WTC11 (cell line): ENCODE measurements at regions not wholly inside any gene's neighbourhood (a gene's known extent, or its start where the extent isn't known, plus 50 kb on each side); places are given as distances from the start of the nearest gene placed in this dataset.

Experiments
- CREM ChIP-seq: sonication (generic); formaldehyde crosslinking; IDR thresholded peaks from 2 replicates; pipeline ENCODE4 v1.8.1; 2022; ENCODE audit warnings: mild to moderate bottlenecking, missing genetic modification reagents, moderate library complexity
- ESRRA ChIP-seq: sonication (generic); formaldehyde crosslinking; IDR thresholded peaks from 2 replicates; pipeline ENCODE4 v1.8.1; 2022; ENCODE audit warnings: mild to moderate bottlenecking, missing genetic modification reagents, borderline replicate concordance
- ETV6 ChIP-seq: sonication (generic); formaldehyde crosslinking; IDR thresholded peaks from 2 replicates; pipeline ENCODE4 v1.8.1; 2022; ENCODE audit warnings: mild to moderate bottlenecking, missing genetic modification reagents
- FOXP1 ChIP-seq: sonication (generic); formaldehyde crosslinking; IDR thresholded peaks from 2 replicates; pipeline ENCODE4 v1.8.0; 2022; ENCODE audit warnings: missing genetic modification reagents, mild to moderate bottlenecking, moderate library complexity, borderline replicate concordance
- GRHL2 ChIP-seq: fragments of 250-450 bp; sonication (Bioruptor Pico); IDR thresholded peaks from 2 replicates; pipeline ENCODE4 v1.8.0; 2022; ENCODE audit warnings: mild to moderate bottlenecking, moderate library complexity; ENCODE audit not compliant: insufficient replicate concordance, severe bottlenecking
- NFE2L1 ChIP-seq: sonication (generic); formaldehyde crosslinking; IDR thresholded peaks from 2 replicates; pipeline ENCODE4 v1.8.1; 2023; ENCODE audit warnings: missing genetic modification reagents
- NFYB ChIP-seq: sonication (generic); formaldehyde crosslinking; conservative IDR thresholded peaks from 2 replicates; pipeline ENCODE4 v1.8.0; 2022; ENCODE audit warnings: low read depth, missing genetic modification reagents
- ZNF138 ChIP-seq: sonication (generic); formaldehyde crosslinking; conservative IDR thresholded peaks from 2 replicates; pipeline ENCODE4 v1.8.1; 2022; ENCODE audit warnings: mild to moderate bottlenecking, moderate library complexity, missing genetic modification reagents
- ZNF232 ChIP-seq: sonication (generic); formaldehyde crosslinking; IDR thresholded peaks from 2 replicates; pipeline ENCODE4 v1.8.0; 2022; ENCODE audit warnings: mild to moderate bottlenecking, missing genetic modification reagents
- ZNF263 ChIP-seq: sonication (generic); formaldehyde crosslinking; IDR thresholded peaks from 2 replicates; pipeline ENCODE4 v1.8.1; 2022; ENCODE audit warnings: low read depth, mild to moderate bottlenecking, moderate library complexity, missing genetic modification reagents
- TF ChIP-seq, protein P1 (sequence below): fragments of 200-600 bp; IDR thresholded peaks from 2 replicates; pipeline ENCODE4 v1.8.0; 2022; ENCODE audit warnings: antibody characterized with exemption
- TF ChIP-seq, protein P2 (sequence below): sonication (generic); formaldehyde crosslinking; IDR thresholded peaks from 2 replicates; pipeline ENCODE4 v1.8.1; 2023; ENCODE audit warnings: mild to moderate bottlenecking, missing genetic modification reagents, moderate library complexity
- TF ChIP-seq, protein P3 (sequence below): sonication (generic); formaldehyde crosslinking; IDR thresholded peaks from 2 replicates; pipeline ENCODE4 v1.8.0; 2022; ENCODE audit warnings: mild to moderate bottlenecking, missing genetic modification reagents

DNA sequence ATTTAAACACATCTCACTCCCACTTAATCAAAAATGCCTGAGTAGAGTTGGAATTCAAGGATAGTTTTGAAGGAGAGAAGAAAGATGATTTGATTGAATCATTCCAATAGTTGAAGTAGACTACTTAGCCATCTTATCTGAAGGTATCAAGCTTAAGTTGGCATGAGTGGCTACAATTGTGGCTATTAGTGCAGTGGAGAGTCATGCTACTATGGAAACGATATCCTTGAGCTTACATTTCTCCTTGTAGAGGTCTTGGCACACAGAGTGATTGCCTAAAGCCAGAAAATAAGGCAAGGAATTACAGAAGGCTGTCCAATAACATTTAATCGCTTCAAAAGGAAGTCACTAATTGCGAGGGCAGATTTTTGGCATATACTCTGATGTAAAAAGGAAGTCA lies 1022.7 kb downstream of the IGSF11 start:
- TF ChIP-seq, protein P1, sequence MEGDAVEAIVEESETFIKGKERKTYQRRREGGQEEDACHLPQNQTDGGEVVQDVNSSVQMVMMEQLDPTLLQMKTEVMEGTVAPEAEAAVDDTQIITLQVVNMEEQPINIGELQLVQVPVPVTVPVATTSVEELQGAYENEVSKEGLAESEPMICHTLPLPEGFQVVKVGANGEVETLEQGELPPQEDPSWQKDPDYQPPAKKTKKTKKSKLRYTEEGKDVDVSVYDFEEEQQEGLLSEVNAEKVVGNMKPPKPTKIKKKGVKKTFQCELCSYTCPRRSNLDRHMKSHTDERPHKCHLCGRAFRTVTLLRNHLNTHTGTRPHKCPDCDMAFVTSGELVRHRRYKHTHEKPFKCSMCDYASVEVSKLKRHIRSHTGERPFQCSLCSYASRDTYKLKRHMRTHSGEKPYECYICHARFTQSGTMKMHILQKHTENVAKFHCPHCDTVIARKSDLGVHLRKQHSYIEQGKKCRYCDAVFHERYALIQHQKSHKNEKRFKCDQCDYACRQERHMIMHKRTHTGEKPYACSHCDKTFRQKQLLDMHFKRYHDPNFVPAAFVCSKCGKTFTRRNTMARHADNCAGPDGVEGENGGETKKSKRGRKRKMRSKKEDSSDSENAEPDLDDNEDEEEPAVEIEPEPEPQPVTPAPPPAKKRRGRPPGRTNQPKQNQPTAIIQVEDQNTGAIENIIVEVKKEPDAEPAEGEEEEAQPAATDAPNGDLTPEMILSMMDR: no peak
- TF ChIP-seq, protein P2, sequence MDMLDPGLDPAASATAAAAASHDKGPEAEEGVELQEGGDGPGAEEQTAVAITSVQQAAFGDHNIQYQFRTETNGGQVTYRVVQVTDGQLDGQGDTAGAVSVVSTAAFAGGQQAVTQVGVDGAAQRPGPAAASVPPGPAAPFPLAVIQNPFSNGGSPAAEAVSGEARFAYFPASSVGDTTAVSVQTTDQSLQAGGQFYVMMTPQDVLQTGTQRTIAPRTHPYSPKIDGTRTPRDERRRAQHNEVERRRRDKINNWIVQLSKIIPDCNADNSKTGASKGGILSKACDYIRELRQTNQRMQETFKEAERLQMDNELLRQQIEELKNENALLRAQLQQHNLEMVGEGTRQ (CRISPR knock-in tag): no peak
- no peak for TF ChIP-seq ETV6 (CRISPR knock-in tag)
- TF ChIP-seq ZNF263 (CRISPR knock-in tag): no peak
- TF ChIP-seq NFE2L1 (CRISPR knock-in tag): no peak
- TF ChIP-seq NFYB (CRISPR knock-in tag): no peak
- TF ChIP-seq ZNF138 (CRISPR knock-in tag): no peak
- TF ChIP-seq FOXP1 (CRISPR knock-in tag): no peak
- no peak for TF ChIP-seq GRHL2 (CRISPR knock-in tag)
- no peak for TF ChIP-seq CREM (CRISPR knock-in tag)
- no peak for TF ChIP-seq ESRRA
- TF ChIP-seq ZNF232 (CRISPR knock-in tag): no peak
- TF ChIP-seq, protein P3, sequence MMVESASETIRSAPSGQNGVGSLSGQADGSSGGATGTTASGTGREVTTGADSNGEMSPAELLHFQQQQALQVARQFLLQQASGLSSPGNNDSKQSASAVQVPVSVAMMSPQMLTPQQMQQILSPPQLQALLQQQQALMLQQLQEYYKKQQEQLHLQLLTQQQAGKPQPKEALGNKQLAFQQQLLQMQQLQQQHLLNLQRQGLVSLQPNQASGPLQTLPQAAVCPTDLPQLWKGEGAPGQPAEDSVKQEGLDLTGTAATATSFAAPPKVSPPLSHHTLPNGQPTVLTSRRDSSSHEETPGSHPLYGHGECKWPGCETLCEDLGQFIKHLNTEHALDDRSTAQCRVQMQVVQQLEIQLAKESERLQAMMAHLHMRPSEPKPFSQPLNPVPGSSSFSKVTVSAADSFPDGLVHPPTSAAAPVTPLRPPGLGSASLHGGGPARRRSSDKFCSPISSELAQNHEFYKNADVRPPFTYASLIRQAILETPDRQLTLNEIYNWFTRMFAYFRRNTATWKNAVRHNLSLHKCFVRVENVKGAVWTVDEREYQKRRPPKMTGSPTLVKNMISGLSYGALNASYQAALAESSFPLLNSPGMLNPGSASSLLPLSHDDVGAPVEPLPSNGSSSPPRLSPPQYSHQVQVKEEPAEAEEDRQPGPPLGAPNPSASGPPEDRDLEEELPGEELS (CRISPR knock-in tag): no peak
